SK-N-SH (cell line): ENCODE measurements at regions not wholly inside any gene's neighbourhood (a gene's known extent, or its start where the extent isn't known, plus 50 kb on each side); places are given as distances from the start of the nearest gene placed in this dataset.

Source experiments
- CTCF ChIP-seq: fragments of 200-600 bp; sonication (generic); IDR thresholded peaks from 2 replicates; pipeline ENCODE4 v1.6.1; 2017; ENCODE audit warnings: antibody characterized with exemption, mild to moderate bottlenecking, moderate library complexity
- ELF1 ChIP-seq: IDR thresholded peaks from 2 replicates; pipeline ENCODE4 v1.4.0; 2012
- FOXM1 ChIP-seq: IDR thresholded peaks from 2 replicates; pipeline ENCODE4 v1.4.0; 2012; ENCODE audit warnings: low read depth, mild to moderate bottlenecking
- POLR2AphosphoS5 ChIP-seq: IDR thresholded peaks from 2 replicates; pipeline ENCODE4 v1.6.1; 2012; ENCODE audit warnings: low read depth, low read length
- REST ChIP-seq: IDR thresholded peaks from 2 replicates; pipeline ENCODE4 v1.6.1; 2012; ENCODE audit warnings: mild to moderate bottlenecking, low read depth, low read length, moderate library complexity
- SIN3A ChIP-seq: IDR thresholded peaks from 2 replicates; pipeline ENCODE4 v1.6.1; 2012; ENCODE audit warnings: low read depth, mild to moderate bottlenecking, low read length, moderate library complexity, borderline replicate concordance
- YY1 ChIP-seq: IDR thresholded peaks from 2 replicates; pipeline ENCODE4 v1.4.0; 2012; ENCODE audit warnings: low read depth, mild to moderate bottlenecking

- TF ChIP-seq YY1 (no peak), FOXM1 (no peak), REST (no peak), SIN3A (no peak), POLR2AphosphoS5 (no peak), ELF1 (no peak), CTCF (no peak)
These were observed 496.9 kb downstream of the EPHA4 start for GRCh38 chr2:221075203-221075602.
